ENCODE measurements at regions not wholly inside any gene's neighbourhood (a gene's known extent, or its start where the extent isn't known, plus 50 kb on each side); places are given as distances from the start of the nearest gene placed in this dataset.

- no peak for DNase-seq (ENCODE audit: low read depth in 2 of 2)
These were observed 684.5 kb upstream of the ARGLU1 start for GRCh38 chr13:107252428-107252827.

DNA sequence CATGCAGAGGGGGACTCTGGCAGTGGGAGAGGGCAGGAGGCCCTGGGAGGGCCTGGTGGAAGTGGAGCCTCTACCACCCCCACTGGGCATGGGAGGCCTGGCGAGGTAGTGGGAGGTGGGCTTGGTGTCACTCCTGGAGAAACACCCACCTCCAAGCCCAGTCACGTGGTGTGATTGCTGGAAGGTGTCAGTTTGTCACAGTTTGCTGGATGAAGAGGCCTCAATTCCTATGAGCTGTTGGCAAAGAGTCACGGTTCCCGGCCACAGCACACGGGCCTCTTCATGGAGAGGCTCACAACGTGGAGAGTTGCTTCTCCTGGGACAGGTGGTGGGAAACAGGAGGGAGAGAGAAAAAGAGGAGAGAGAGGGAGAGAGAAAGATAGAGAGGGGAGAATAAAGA is 684.1 kb upstream of the ARGLU1 start:
- DNase-seq (ENCODE audit: low read depth in 2 of 2): no peak

DNA sequence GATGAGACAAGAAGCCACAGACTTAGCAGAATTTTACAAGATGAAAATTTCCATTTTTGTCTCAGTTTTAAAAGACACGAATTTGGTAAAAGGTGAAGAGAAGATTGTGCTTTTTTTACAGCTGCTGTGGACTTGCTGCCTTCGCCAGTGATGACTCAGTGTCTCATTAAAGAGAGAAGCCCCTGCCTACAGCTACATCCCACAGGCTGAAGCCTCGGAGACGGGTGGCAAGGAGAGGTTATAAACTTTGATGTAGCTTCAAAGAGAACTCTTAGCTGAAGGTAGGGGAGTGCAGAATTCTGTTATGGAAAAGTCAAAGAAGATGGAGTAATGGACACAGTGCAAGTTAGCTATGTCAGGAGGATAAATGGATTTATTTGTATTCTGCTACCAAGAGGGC is 683.4 kb upstream of the ARGLU1 start:
- DNase-seq (ENCODE audit: low read depth in 2 of 2): no peak

- no peak for DNase-seq (ENCODE audit: low read depth in 2 of 2)
These were observed 682.7 kb upstream of the ARGLU1 start for GRCh38 chr13:107250628-107251027.

DNA sequence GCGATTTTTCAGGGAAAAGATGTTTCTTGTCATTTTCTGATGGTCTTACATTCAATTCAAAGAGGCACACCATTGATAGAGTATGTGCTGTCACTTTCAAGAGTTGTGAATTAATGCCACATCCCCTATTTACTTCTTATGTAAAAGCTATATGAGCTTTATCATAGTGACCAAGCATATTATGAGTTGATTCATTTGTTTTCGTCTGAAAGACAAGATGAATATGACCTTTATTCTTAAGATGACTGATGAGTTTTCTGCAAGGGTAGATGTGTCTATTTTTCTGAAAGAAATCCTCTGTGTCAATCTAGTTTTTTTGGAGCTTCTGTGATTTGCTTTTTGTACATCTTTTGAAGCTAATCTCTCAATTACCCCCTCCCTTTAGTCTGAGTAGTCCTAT is 676.3 kb upstream of the ARGLU1 start:
- no peak for DNase-seq (ENCODE audit: low read depth in 2 of 2)

DNA sequence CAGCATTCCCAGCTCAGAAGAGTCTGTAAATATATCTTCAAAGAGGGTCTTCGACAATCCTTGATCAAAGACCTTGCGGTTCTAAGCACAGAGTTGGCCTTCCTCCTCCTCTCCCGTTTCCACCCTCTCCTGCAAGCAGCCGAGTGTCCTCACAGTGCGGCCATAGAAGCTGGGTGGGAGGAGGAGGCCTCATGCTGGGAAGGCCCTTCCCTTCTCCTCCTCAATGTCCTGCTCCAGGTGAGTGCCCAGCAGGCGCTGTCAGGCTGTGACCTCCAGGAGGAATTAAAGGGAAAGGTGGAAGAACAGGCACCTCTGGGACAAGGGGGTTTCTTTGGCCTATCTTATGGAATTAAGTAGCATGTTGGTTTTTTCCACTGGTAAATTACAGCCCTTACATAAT is 674.2 kb upstream of the ARGLU1 start:
- DNase-seq (ENCODE audit: low read depth in 2 of 2): no peak

- DNase-seq (ENCODE audit: low read depth in 2 of 2): no peak
These were observed 673.4 kb upstream of the ARGLU1 start for GRCh38 chr13:107241381-107241780.

- no peak for DNase-seq (ENCODE audit: low read depth in 2 of 2)
These were observed 671.3 kb upstream of the ARGLU1 start for GRCh38 chr13:107239213-107239612.

DNA sequence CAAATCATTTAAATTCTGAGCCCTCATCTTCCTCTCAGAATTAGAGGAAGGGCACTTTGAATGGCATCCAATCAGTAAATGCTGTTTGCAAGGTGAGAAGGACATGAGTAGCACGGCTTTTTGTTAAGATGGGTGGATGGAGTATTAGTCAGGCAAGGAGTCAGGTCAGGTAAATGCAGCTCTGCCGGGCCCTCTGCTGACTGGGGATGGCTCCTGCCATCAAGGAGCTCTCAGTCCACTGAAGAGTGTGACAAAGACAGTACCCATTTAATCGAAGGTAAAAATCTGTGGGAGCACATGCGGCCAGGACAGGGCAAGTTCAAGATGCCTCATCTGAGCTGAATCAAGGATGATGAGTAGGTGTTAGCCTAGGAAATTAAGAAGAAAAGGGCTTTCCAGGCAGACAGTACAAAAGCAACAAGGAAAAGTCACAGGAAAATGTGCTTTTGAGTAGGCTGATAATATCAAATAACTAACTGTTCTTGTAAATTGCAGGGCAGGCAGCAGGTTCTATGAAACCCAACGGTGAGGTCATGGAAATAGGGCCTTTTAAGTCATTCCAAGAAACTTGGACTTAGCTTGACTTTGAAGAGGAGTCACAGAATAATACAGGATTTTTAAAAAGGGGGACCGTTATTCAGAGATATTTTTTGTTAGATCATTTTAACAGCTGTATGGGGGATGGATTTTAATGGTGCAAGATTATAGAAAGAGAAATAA is 670.5 kb upstream of the ARGLU1 start:
- no peak for DNase-seq (ENCODE audit: low read depth in 2 of 2)

- DNase-seq (ENCODE audit: low read depth in 2 of 2): no peak
These were observed 666.6 kb upstream of the ARGLU1 start for GRCh38 chr13:107234319-107235073.

DNA sequence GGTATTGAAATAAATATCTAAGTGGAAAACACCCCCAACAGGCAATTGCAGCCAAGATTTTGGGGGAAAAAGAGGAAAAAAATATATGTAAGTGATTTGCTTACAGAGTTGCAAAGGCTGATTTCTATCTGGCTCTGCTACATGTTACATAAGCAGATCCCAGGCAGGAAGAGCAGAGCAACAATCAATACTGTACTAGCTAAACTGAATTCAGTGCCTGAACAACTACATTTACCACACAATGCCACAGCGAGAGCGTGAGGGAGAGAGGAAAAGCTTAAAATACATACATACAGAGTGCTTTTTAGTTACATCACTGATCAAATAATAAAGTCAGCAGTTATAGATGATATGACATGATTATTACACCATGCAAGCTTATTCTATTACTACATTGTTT is 665.6 kb upstream of the ARGLU1 start:
- DNase-seq (ENCODE audit: low read depth in 2 of 2): no peak

DNA sequence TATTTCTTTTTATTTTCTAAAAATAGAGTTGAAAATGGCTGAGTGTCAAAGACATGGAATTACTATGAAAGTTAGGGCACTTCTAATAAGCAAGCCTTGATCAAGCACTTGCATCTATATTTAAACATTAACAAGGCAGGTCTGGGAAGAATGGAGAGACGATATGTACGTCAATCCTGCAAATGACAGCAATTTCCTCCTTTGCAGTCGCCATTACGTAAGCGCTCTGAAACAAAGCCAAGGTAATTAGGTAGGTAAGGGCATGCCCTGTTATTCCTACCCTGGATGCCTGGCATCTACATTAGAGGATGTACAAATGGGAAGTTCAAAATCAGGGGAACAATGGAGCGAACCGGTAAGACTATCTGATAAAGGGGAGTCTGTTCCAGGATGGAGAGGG is 664.0 kb upstream of the ARGLU1 start:
- DNase-seq (ENCODE audit: low read depth in 2 of 2): no peak

DNA sequence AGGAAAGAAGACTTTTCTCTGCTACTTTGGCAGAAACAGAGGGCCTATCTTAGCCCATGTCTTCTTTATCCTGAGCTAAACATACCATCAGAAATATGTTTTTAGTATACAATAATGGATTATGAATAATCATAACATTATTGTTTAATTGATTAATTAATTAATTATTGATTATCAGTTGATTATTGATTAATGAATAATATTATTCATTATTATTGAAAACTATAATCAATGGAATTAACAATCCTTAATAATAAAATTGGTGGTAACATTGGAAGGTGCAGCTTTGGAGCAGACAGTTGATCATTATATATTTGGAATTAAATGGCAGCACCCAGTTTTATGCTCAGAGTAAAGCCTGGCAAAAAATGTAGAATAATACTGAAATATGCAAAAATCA is 655.9 kb upstream of the ARGLU1 start:
- no peak for DNase-seq (ENCODE audit: low read depth in 2 of 2)

- DNase-seq (ENCODE audit: low read depth in 2 of 2): no peak
These were observed 654.7 kb upstream of the ARGLU1 start for GRCh38 chr13:107222597-107222996.

- no peak for DNase-seq (ENCODE audit: low read depth in 2 of 2)
These were observed 652.3 kb upstream of the ARGLU1 start for GRCh38 chr13:107220245-107220644.

GRCh38 chr13:107217251-107217650 is 649.3 kb upstream of the ARGLU1 start:
- DNase-seq (ENCODE audit: low read depth in 2 of 2): no peak

DNA sequence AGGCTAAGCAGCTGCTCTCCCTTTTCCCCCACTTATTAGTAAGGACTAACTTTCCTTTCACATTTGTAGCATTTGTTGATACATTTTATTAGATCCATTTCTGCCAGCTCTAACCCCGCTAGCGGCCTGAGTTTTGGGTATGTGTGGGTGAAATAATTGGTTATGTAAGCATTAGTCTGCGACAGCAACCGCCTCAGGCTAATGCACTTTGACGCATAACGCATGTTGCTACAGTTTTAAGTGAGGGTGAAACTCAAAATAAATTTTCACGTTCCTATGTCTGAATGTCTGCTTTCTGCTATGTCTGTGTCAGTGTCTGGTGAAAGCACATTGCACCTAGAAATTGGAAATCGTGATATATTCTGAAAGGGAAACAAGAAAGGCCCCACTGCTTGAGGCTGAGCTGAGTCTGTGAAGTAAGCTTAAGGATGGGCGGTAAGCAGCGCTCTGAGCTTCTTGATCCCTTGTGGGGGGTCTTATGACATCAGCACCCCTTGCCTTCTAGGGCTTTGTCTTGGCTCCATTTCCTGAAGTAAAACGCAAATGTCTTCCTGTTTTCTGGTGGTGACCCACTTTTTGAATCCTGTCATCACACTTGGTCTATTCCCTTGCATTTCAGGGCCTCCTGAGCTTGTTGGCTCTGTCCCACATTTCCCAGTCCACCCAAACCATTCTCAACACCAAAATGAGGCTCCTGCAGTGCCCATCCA is 648.3 kb upstream of the ARGLU1 start:
- no peak for DNase-seq (ENCODE audit: low read depth in 2 of 2)

- DNase-seq (ENCODE audit: low read depth in 2 of 2): no peak
These were observed 643.1 kb upstream of the ARGLU1 start for GRCh38 chr13:107211073-107211472.

- no peak for DNase-seq (ENCODE audit: low read depth in 2 of 2)
These were observed 642.7 kb upstream of the ARGLU1 start for GRCh38 chr13:107210723-107211030.

- no peak for DNase-seq (ENCODE audit: low read depth in 2 of 2)
These were observed 642.1 kb upstream of the ARGLU1 start for GRCh38 chr13:107209824-107210722.

GRCh38 chr13:107208889-107209288 is 641.0 kb upstream of the ARGLU1 start:
- DNase-seq (ENCODE audit: low read depth in 2 of 2): no peak

All from activated CD8-positive, alpha-beta memory T cell treated with anti-CD3 and anti-CD28 coated beads for 4 hours (primary cell).